ENCODE measurements at regions not wholly inside any gene's neighbourhood (a gene's known extent, or its start where the extent isn't known, plus 50 kb on each side); places are given as distances from the start of the nearest gene placed in this dataset.

DNA sequence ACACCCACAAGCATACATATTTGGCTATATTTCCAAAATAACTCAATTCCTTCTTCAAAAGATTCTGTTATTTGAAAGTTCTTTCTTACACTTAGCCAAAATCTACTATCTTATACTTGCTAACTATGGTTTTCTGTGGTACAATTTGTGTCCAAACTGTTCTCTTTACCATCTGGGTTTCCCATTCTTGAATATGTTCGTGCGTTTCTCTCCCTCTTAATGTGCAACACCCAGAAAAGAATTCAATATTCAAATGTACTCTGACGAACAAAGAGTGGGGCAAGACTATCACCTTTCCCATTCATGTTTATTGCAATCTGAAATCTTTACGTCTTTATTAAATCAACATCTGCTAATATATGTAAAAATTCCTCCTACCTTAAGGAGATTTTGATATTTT, 912.7 kb downstream of the FAT4 start:
- Mint-ChIP-seq H3K4me1 (ENCODE audit: low read depth, unreplicated experiment) (no peaks in the 10 kb centered on the region), H3K36me3 (ENCODE audit: low read depth, unreplicated experiment) (no peaks in the 10 kb centered on the region), H3K27ac (ENCODE audit: unreplicated experiment) (no peak overlapping the region), H3K4me3 (ENCODE audit: unreplicated experiment) (no peak overlapping the region), H3K27me3 (ENCODE audit: low read depth, unreplicated experiment) (no peaks in the 10 kb centered on the region), H3K9me3 (ENCODE audit: unreplicated experiment) (no peaks in the 10 kb centered on the region)
- Histone ChIP-seq H3K79me2 (ENCODE audit: insufficient read depth, low read length) (no peaks in the 10 kb centered on the region), H3K9ac (ENCODE audit: low read length) (no peak overlapping the region), H3K27ac (ENCODE audit: low read depth, low read length) (no peak overlapping the region), H4K20me1 (ENCODE audit: insufficient read depth, low read length) (no peaks in the 10 kb centered on the region), H3K4me1 (ENCODE audit: insufficient read depth, low read length) (no peaks in the 10 kb centered on the region), H3K36me3 (ENCODE audit: insufficient read depth, low read length) (no peaks in the 10 kb centered on the region), H3K4me3 (ENCODE audit: insufficient read depth, low read depth, low read length) (no peak overlapping the region), H2AFZ (ENCODE audit: low read depth, low read length) (no peak overlapping the region), H3K9me3 (ENCODE audit: insufficient read depth, low read depth, low read length) (no peaks in the 10 kb centered on the region), H3K27me3 (ENCODE audit: insufficient read depth, low read length) (no peaks in the 10 kb centered on the region), H3K4me2 (ENCODE audit: low read length) (no peak overlapping the region)
- FAIRE-seq (no peak), DNase-seq (ENCODE audit: low read depth) (no peak)
- TF ChIP-seq, protein P1, sequence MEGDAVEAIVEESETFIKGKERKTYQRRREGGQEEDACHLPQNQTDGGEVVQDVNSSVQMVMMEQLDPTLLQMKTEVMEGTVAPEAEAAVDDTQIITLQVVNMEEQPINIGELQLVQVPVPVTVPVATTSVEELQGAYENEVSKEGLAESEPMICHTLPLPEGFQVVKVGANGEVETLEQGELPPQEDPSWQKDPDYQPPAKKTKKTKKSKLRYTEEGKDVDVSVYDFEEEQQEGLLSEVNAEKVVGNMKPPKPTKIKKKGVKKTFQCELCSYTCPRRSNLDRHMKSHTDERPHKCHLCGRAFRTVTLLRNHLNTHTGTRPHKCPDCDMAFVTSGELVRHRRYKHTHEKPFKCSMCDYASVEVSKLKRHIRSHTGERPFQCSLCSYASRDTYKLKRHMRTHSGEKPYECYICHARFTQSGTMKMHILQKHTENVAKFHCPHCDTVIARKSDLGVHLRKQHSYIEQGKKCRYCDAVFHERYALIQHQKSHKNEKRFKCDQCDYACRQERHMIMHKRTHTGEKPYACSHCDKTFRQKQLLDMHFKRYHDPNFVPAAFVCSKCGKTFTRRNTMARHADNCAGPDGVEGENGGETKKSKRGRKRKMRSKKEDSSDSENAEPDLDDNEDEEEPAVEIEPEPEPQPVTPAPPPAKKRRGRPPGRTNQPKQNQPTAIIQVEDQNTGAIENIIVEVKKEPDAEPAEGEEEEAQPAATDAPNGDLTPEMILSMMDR (IDR thresholded peaks at IDR 0.05; ENCODE audit: insufficient read depth, low read depth, low read length): no peak
- no peak for TF ChIP-seq EZH2 (IDR thresholded peaks at IDR 0.05; ENCODE audit: insufficient read depth, low read length)

DNA sequence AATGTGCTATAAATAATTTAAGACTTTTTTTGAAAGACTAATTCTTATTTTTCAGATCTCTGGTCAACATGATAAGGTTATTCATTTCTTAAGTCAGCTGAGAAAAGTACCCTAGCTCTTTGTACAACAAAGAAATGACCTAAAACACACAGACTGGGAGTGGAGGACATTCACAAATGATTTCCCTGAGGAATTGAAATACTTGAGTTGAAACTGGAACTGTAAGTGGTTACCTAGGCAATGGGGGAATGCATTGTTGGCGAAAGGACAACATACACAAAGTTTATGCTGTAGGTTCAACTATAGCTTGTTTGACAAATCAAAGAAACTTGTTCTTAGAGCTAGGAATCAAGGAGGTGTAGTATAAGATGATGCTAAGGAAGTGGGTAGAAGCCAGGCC, 915.5 kb downstream of the FAT4 start:
- Mint-ChIP-seq H3K4me3 (ENCODE audit: unreplicated experiment) (no peak overlapping the region), H3K36me3 (ENCODE audit: low read depth, unreplicated experiment) (no peaks in the 10 kb centered on the region), H3K27ac (ENCODE audit: unreplicated experiment) (no peak overlapping the region), H3K27me3 (ENCODE audit: low read depth, unreplicated experiment) (no peaks in the 10 kb centered on the region), H3K4me1 (ENCODE audit: low read depth, unreplicated experiment) (no peaks in the 10 kb centered on the region), H3K9me3 (ENCODE audit: unreplicated experiment) (no peaks in the 10 kb centered on the region)
- no peak overlapping the region for H3K4me3 ChIP-seq (ENCODE audit: insufficient read depth, low read depth, low read length)
- no peak overlapping the region for H3K9ac ChIP-seq (ENCODE audit: low read length)
- no peak overlapping the region for H2AFZ ChIP-seq (ENCODE audit: low read depth, low read length)
- H3K27ac ChIP-seq (ENCODE audit: low read depth, low read length): no peak overlapping the region
- H4K20me1 ChIP-seq (ENCODE audit: insufficient read depth, low read length): no peaks in the 10 kb centered on the region
- no peaks in the 10 kb centered on the region for H3K9me3 ChIP-seq (ENCODE audit: insufficient read depth, low read depth, low read length)
- no peak overlapping the region for H3K4me2 ChIP-seq (ENCODE audit: low read length)
- H3K27me3 ChIP-seq (ENCODE audit: insufficient read depth, low read length): no peaks in the 10 kb centered on the region
- no peaks in the 10 kb centered on the region for H3K79me2 ChIP-seq (ENCODE audit: insufficient read depth, low read length)
- DNase-seq (ENCODE audit: low read depth): no peak
- H3K4me1 ChIP-seq (ENCODE audit: insufficient read depth, low read length): no peaks in the 10 kb centered on the region
- no peaks in the 10 kb centered on the region for H3K36me3 ChIP-seq (ENCODE audit: insufficient read depth, low read length)
- FAIRE-seq: no peak
- TF ChIP-seq, protein P1 (IDR thresholded peaks at IDR 0.05; ENCODE audit: insufficient read depth, low read depth, low read length): no peak

DNA sequence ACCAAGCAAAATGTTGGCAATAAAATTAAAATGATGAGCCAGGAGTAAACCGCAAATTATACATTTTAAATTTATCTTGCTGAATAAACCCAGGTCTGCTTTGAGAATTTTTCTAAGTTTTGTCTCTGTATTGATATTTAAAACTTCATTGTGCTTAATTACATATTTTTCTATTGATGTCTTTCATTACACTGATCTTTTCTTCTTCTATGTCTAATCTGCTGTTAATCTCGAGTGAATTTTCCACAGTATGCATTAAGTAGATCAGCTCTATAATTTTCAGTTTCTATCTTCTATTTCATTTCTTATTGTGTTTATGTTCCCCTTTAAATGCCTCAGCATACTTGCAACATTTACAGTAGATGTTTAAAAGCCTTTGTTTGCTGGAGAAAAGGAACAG, 918.7 kb downstream of the FAT4 start:
- H3K9me3 Mint-ChIP-seq (ENCODE audit: unreplicated experiment): peaks cover 2% of the 10 kb centered on the region
- no peak overlapping the region for H3K9ac ChIP-seq (ENCODE audit: low read length)
- no peak overlapping the region for H3K4me2 ChIP-seq (ENCODE audit: low read length)
- no peaks in the 10 kb centered on the region for H3K4me1 ChIP-seq (ENCODE audit: insufficient read depth, low read length)
- H3K27ac ChIP-seq (ENCODE audit: low read depth, low read length): no peak overlapping the region
- no peak for TF ChIP-seq EZH2 (IDR thresholded peaks at IDR 0.05; ENCODE audit: insufficient read depth, low read length)
- TF ChIP-seq, protein P1 (IDR thresholded peaks at IDR 0.05; ENCODE audit: insufficient read depth, low read depth, low read length): no peak
- no peaks in the 10 kb centered on the region for H3K36me3 Mint-ChIP-seq (ENCODE audit: low read depth, unreplicated experiment)
- H3K27ac Mint-ChIP-seq (ENCODE audit: unreplicated experiment): no peak overlapping the region
- H3K4me3 Mint-ChIP-seq (ENCODE audit: unreplicated experiment): no peak overlapping the region
- H4K20me1 ChIP-seq (ENCODE audit: insufficient read depth, low read length): no peaks in the 10 kb centered on the region
- H3K4me3 ChIP-seq (ENCODE audit: insufficient read depth, low read depth, low read length): no peak overlapping the region
- DNase-seq (ENCODE audit: low read depth) (no peak), FAIRE-seq (no peak)
- no peak overlapping the region for H2AFZ ChIP-seq (ENCODE audit: low read depth, low read length)
- no peaks in the 10 kb centered on the region for H3K9me3 ChIP-seq (ENCODE audit: insufficient read depth, low read depth, low read length)
- no peaks in the 10 kb centered on the region for H3K36me3 ChIP-seq (ENCODE audit: insufficient read depth, low read length)
- no peaks in the 10 kb centered on the region for H3K79me2 ChIP-seq (ENCODE audit: insufficient read depth, low read length)
- H3K27me3 ChIP-seq (ENCODE audit: insufficient read depth, low read length): no peaks in the 10 kb centered on the region
- no peaks in the 10 kb centered on the region for H3K27me3 Mint-ChIP-seq (ENCODE audit: low read depth, unreplicated experiment)
- H3K4me1 Mint-ChIP-seq (ENCODE audit: low read depth, unreplicated experiment): no peaks in the 10 kb centered on the region
